Activated B cell treated with CpG ODN at 0.5 μM for 24 hours (primary cell): ENCODE measurements at regions not wholly inside any gene's neighbourhood (a gene's known extent, or its start where the extent isn't known, plus 50 kb on each side); places are given as distances from the start of the nearest gene placed in this dataset.

Experiments
- ATAC-seq: fragments of 200-7000 bp; cut with Tn5 transposase; one replicate; pipeline ENCODE4 v1.10.0; 2021; ENCODE audit warnings: low read depth, mild to moderate bottlenecking, moderate library complexity
- CTCF ChIA-PET: fragments of 350-600 bp; sonication (Branson Sonifier 250); formaldehyde crosslinking; loops from one replicate; lab custom pipeline; 2021; ENCODE audit warnings: antibody characterized with exemption; lab: Charles Lee
- POLR2A ChIA-PET: fragments of 350-600 bp; sonication (Branson Sonifier 250); formaldehyde crosslinking; loops from one replicate; lab custom pipeline; 2021; ENCODE audit warnings: antibody characterized with exemption; lab: Charles Lee
- DNase-seq: peaks from one replicate; pipeline ENCODE4 v3.0.0; 2022
- H3K27ac Mint-ChIP-seq: one replicate; pipeline ENCODE4 v1.8.0; 2020; ENCODE audit warnings: mixed read lengths
- H3K27me3 Mint-ChIP-seq: one replicate; pipeline ENCODE4 v1.8.0; 2021; ENCODE audit warnings: mixed read lengths
- H3K36me3 Mint-ChIP-seq: one replicate; pipeline ENCODE4 v1.8.0; 2021; ENCODE audit warnings: low read depth, mixed read lengths
- H3K4me1 Mint-ChIP-seq: one replicate; pipeline ENCODE4 v1.8.0; 2021; ENCODE audit warnings: mixed read lengths
- H3K4me3 Mint-ChIP-seq: one replicate; pipeline ENCODE4 v1.8.0; 2020; ENCODE audit warnings: mild to moderate bottlenecking, mixed read lengths
- H3K9me3 Mint-ChIP-seq: one replicate; pipeline ENCODE4 v1.8.0; 2020; ENCODE audit warnings: mixed read lengths
- intact Hi-C: fragments of 100-400 bp; cut with micrococcal nuclease; formaldehyde crosslinking; loops from one replicate; pipeline ENCODE4 v1.15.1; 2024
- TF ChIP-seq, protein P1 (sequence below): fragments of 200-600 bp; IDR thresholded peaks from one replicate; pipeline ENCODE4 v1.8.0; 2022; ENCODE audit warnings: antibody characterized with exemption, mild to moderate bottlenecking

GRCh38 chr1:70536708-70537366 lies 125.8 kb downstream of the CTH start:
- H3K9me3 Mint-ChIP-seq: no peaks in the 10 kb centered on the region
- ATAC-seq: no peak
- TF ChIP-seq, protein P1, sequence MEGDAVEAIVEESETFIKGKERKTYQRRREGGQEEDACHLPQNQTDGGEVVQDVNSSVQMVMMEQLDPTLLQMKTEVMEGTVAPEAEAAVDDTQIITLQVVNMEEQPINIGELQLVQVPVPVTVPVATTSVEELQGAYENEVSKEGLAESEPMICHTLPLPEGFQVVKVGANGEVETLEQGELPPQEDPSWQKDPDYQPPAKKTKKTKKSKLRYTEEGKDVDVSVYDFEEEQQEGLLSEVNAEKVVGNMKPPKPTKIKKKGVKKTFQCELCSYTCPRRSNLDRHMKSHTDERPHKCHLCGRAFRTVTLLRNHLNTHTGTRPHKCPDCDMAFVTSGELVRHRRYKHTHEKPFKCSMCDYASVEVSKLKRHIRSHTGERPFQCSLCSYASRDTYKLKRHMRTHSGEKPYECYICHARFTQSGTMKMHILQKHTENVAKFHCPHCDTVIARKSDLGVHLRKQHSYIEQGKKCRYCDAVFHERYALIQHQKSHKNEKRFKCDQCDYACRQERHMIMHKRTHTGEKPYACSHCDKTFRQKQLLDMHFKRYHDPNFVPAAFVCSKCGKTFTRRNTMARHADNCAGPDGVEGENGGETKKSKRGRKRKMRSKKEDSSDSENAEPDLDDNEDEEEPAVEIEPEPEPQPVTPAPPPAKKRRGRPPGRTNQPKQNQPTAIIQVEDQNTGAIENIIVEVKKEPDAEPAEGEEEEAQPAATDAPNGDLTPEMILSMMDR: no peak
- H3K27ac Mint-ChIP-seq: no peak overlapping the region
- DNase-seq: no peak
- no peaks in the 10 kb centered on the region for H3K36me3 Mint-ChIP-seq
- intact Hi-C loops: no loop called here
- no peaks in the 10 kb centered on the region for H3K4me1 Mint-ChIP-seq
- ChIA-PET CTCF (no interaction called here), POLR2A (no interaction called here)
- H3K27me3 Mint-ChIP-seq: peaks cover 8% of the 10 kb centered on the region
- no peak overlapping the region for H3K4me3 Mint-ChIP-seq

DNA sequence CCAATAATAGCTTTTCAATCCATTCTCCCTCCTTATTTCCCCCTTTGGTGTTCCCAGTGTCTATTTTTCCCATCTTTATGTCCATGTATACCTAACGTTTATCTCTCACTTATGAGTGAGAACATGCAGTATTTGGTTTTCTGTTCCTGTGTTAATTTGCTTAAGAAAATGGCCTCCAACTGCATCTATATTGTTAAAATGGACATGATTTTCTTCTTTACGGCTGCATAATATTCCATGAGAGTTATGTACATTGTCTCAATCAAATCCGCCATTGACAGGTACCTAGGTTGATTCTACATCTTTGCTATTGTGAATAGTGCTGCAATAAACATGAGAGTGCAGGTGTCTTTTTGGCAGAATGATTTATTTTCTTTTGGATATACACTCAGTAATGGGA lies 126.7 kb downstream of the CTH start:
- DNase-seq: no peak
- ChIA-PET CTCF (no interaction called here), POLR2A (no interaction called here)
- intact Hi-C loops: no loop called here
- H3K36me3 Mint-ChIP-seq: no peaks in the 10 kb centered on the region
- H3K27me3 Mint-ChIP-seq: peaks cover 8% of the 10 kb centered on the region
- no peak overlapping the region for H3K4me3 Mint-ChIP-seq
- TF ChIP-seq, protein P1: no peak
- ATAC-seq: no peak
- no peaks in the 10 kb centered on the region for H3K9me3 Mint-ChIP-seq
- no peak overlapping the region for H3K27ac Mint-ChIP-seq
- no peaks in the 10 kb centered on the region for H3K4me1 Mint-ChIP-seq

DNA sequence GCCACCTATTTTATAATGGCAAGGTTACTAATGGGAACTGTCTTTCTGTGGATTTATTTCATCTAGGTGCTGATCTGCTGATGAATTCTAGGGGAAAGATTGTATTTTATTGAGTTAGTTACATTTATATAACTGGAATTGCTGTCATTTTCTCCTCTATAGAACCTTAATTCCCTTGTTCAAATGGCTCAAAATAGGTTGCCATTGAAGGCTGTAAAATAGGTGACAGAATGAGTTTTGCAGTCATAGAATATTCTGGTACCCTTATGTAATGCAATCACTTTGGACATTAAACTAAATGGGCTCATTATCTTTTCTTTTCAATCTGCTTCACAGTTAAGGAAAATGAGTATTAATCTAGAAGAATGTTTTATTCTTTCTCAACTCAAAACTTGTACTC lies 131.0 kb downstream of the CTH start:
- no peak overlapping the region for H3K27ac Mint-ChIP-seq
- ATAC-seq: no peak

DNA sequence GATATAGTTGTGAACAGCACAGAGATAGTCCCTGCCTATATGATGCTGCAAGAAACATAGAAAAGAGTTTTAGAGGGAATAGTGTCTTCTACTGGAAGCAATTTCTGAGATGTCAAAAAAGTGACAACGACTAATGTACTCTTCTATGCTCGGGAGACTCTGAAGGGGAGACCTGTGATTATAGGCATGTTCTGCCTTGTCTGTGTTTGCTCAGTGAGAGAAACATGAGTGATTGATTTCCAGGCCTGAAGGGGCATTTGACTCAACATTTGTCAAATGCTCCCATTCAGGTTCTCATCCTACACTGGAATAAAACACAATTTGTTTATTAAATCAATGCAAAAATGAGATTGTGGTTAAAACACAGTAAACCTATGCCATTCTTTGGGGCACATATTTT lies 131.8 kb downstream of the CTH start:
- POLR2A ChIA-PET: no interaction called here
- H3K27me3 Mint-ChIP-seq: peaks cover 4% of the 10 kb centered on the region
- TF ChIP-seq, protein P1: no peak
- no peak overlapping the region for H3K4me3 Mint-ChIP-seq
- H3K36me3 Mint-ChIP-seq: no peaks in the 10 kb centered on the region
- CTCF ChIA-PET: no interaction called here
- H3K4me1 Mint-ChIP-seq: no peaks in the 10 kb centered on the region
- DNase-seq (no peak), ATAC-seq (no peak)
- no peaks in the 10 kb centered on the region for H3K9me3 Mint-ChIP-seq
- intact Hi-C loops: no loop called here
- H3K27ac Mint-ChIP-seq: no peak overlapping the region

More for the DNA sequence above, 131.0 kb downstream of the CTH start:
- CTCF ChIA-PET: no interaction called here
- no peak for DNase-seq
- H3K4me1 Mint-ChIP-seq: no peaks in the 10 kb centered on the region
- no peak overlapping the region for H3K4me3 Mint-ChIP-seq
- H3K36me3 Mint-ChIP-seq: no peaks in the 10 kb centered on the region
- POLR2A ChIA-PET: no interaction called here
- intact Hi-C loops: no loop called here
- TF ChIP-seq, protein P1: no peak
- peaks cover 4% of the 10 kb centered on the region for H3K27me3 Mint-ChIP-seq
- H3K9me3 Mint-ChIP-seq: no peaks in the 10 kb centered on the region

- ChIA-PET POLR2A (no interaction called here), CTCF (no interaction called here)
- Mint-ChIP-seq H3K36me3 (no peaks in the 10 kb centered on the region), H3K4me3 (no peak overlapping the region), H3K27ac (no peak overlapping the region), H3K4me1 (no peaks in the 10 kb centered on the region), H3K9me3 (no peaks in the 10 kb centered on the region), H3K27me3 (no peaks in the 10 kb centered on the region)
- TF ChIP-seq, protein P1: no peak
- intact Hi-C loops: no loop called here
- DNase-seq (no peak), ATAC-seq (no peak)
These were observed 135.7 kb downstream of the CTH start for GRCh38 chr1:70546726-70547125.
